GM23248 (cell line): ENCODE measurements at regions not wholly inside any gene's neighbourhood (a gene's known extent, or its start where the extent isn't known, plus 50 kb on each side); places are given as distances from the start of the nearest gene placed in this dataset.

ENCODE experiments used
- DNase-seq: peaks from one replicate; pipeline ENCODE4 v3.0.0-alpha.2; 2015
- H2AFZ ChIP-seq: fragments of 200-600 bp; sonication (generic); 2 replicates; pipeline ENCODE4 v1.6.1; 2016; ENCODE audit warnings: antibody characterized with exemption
- H3F3A ChIP-seq: fragments of 200-600 bp; sonication (generic); 2 replicates; pipeline ENCODE4 v1.6.1; 2016; ENCODE audit warnings: mild to moderate bottlenecking, antibody characterized with exemption, mixed run types; ENCODE audit not compliant: insufficient read depth
- H3K27ac ChIP-seq: fragments of 200-600 bp; sonication (generic); 2 replicates; pipeline ENCODE4 v1.5.1; 2016; ENCODE audit warnings: mild to moderate bottlenecking
- H3K27me3 ChIP-seq: fragments of 200-600 bp; sonication (generic); replicated peaks from 2 replicates; pipeline ENCODE4 v1.6.1; 2016; ENCODE audit warnings: mild to moderate bottlenecking; ENCODE audit not compliant: insufficient read depth
- H3K36me3 ChIP-seq: fragments of 200-600 bp; sonication (generic); 2 replicates; pipeline ENCODE4 v1.6.1; 2016; ENCODE audit warnings: low read depth, mild to moderate bottlenecking
- H3K4me1 ChIP-seq: fragments of 200-600 bp; sonication (generic); 2 replicates; pipeline ENCODE4 v1.6.1; 2016; ENCODE audit warnings: mild to moderate bottlenecking; ENCODE audit not compliant: insufficient read depth
- H3K4me2 ChIP-seq: fragments of 200-600 bp; sonication (generic); one replicate; pipeline ENCODE4 v1.6.1; 2016; ENCODE audit warnings: mild to moderate bottlenecking; ENCODE audit not compliant: unreplicated experiment
- H3K4me3 ChIP-seq: fragments of 200-600 bp; sonication (generic); 2 replicates; pipeline ENCODE4 v1.5.1; 2016; ENCODE audit warnings: mild to moderate bottlenecking
- H3K79me2 ChIP-seq: fragments of 200-600 bp; sonication (generic); 2 replicates; pipeline ENCODE4 v1.6.1; 2016; ENCODE audit warnings: mild to moderate bottlenecking; ENCODE audit not compliant: insufficient read depth
- H3K9ac ChIP-seq: fragments of 200-600 bp; sonication (generic); 2 replicates; pipeline ENCODE4 v1.6.1; 2016; ENCODE audit warnings: mild to moderate bottlenecking
- H3K9me2 ChIP-seq: fragments of 200-600 bp; sonication (generic); 2 replicates; pipeline ENCODE4 v1.6.1; 2016; ENCODE audit warnings: mixed run types, mild to moderate bottlenecking, moderate library complexity; ENCODE audit not compliant: insufficient read depth
- H3K9me3 ChIP-seq: fragments of 200-600 bp; sonication (generic); one replicate; pipeline ENCODE4 v1.6.1; 2017; ENCODE audit warnings: low read depth
- H4K20me1 ChIP-seq: fragments of 200-600 bp; sonication (generic); 2 replicates; pipeline ENCODE4 v1.6.0; 2016; ENCODE audit not compliant: insufficient read depth
- EZH2 ChIP-seq: fragments of 200-600 bp; sonication (generic); IDR thresholded peaks from 2 replicates; pipeline ENCODE4 v1.6.1; 2018; ENCODE audit warnings: antibody characterized with exemption, mild to moderate bottlenecking; ENCODE audit not compliant: insufficient read depth, poor library complexity, severe bottlenecking
- EZH2phosphoT487 ChIP-seq: fragments of 200-600 bp; sonication (generic); IDR thresholded peaks from 2 replicates; pipeline ENCODE4 v1.6.1; 2018; ENCODE audit warnings: antibody characterized with exemption, moderate library complexity, mild to moderate bottlenecking, low read depth; ENCODE audit not compliant: insufficient read depth
- WGBS, 2 experiments: methylation state at CpG; one replicate each; pipeline ENCODE4 v1.1.6; 2015 to 2017; ENCODE audit warnings: low lambda C conversion rate in 2 of 2, low coverage in 1 of 2; ENCODE audit errors: missing lambda C conversion rate in 2 of 2; 5-methylcytosine and 5-hydroxymethylcytosine counted together
- in situ Hi-C: fragments of 300-500 bp; cut with MboI; formaldehyde crosslinking; loops from 2 replicates; pipeline ENCODE4 v1.15.0; 2020

DNA sequence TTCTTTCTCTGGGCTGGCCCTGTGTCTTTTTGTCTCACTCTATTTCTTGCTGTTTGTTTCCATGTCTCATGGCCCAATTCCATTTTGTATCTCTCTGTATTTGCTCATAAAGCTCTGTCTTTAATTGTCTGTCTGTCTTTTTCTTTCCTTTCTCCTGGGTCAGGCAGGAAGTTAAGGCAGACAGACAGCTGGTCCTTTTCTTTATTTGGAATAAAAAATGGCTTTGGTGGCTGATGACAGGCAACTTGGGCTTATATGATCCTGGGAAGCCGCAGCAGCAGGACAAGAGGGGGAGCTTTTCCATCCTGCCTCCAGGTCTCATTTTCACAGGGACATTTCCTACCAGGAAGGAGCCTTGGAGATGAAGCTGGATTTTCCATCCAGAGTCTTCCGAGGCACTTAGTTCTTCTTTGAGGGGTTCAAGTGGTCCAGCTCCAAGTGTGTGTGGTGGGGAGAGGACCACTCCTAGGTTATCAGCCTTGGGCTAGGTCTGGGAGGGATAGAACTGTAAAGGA is 138.7 kb downstream of the TDRD15 start:
- Histone ChIP-seq H3K9me3 (no peaks in the 10 kb centered on the region), H3K4me3 (no peak overlapping the region), H3K27me3 (no peaks in the 10 kb centered on the region), H3K79me2 (no peaks in the 10 kb centered on the region), H3K9me2 (no peaks in the 10 kb centered on the region), H3K4me2 (no peak overlapping the region), H3K36me3 (no peaks in the 10 kb centered on the region), H3K9ac (no peak overlapping the region), H3F3A (no peaks in the 10 kb centered on the region), H2AFZ (no peak overlapping the region), H3K4me1 (no peaks in the 10 kb centered on the region), H4K20me1 (no peaks in the 10 kb centered on the region), H3K27ac (no peak overlapping the region)
- TF ChIP-seq EZH2, result no peak
- no peak for TF ChIP-seq EZH2phosphoT487
- WGBS, 2 experiments, result 18 to 47% methylated on average over 2 of the region's 2 CpGs
- in situ Hi-C loops, result no loop called here
- DNase-seq, result no peak

DNA sequence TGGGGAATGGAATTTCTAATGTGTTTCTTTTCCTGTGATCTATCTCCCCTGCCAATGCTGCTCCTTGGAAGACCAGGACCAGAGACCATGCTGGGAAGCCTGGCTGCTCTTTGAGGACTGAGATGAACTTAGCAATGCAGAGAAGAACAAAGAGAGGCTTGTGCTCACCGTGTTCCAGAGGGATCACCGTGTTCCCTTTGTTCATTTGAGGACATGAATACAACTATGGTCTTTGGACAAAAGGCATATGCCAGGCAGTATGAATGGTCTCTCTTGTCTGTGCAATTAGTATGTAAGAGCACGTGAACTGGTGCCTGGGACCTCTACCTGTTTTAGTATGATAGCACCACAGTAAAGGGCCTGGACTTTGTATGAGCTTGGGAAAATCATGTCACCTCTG is 139.9 kb downstream of the TDRD15 start:
- Histone ChIP-seq H3K27ac (no peak overlapping the region), H3F3A (no peaks in the 10 kb centered on the region), H4K20me1 (no peaks in the 10 kb centered on the region), H3K27me3 (no peaks in the 10 kb centered on the region), H3K79me2 (no peaks in the 10 kb centered on the region), H3K36me3 (no peaks in the 10 kb centered on the region), H3K9me2 (no peaks in the 10 kb centered on the region), H2AFZ (no peak overlapping the region), H3K9me3 (no peaks in the 10 kb centered on the region), H3K4me3 (no peak overlapping the region), H3K4me2 (no peak overlapping the region), H3K4me1 (no peaks in the 10 kb centered on the region), H3K9ac (no peak overlapping the region)
- no peak for TF ChIP-seq EZH2phosphoT487
- no peak for TF ChIP-seq EZH2
- in situ Hi-C loops, result no loop called here
- 3 to 7% methylated on average over 3 of the region's 3 CpGs for WGBS, 2 experiments
- no peak for DNase-seq

DNA sequence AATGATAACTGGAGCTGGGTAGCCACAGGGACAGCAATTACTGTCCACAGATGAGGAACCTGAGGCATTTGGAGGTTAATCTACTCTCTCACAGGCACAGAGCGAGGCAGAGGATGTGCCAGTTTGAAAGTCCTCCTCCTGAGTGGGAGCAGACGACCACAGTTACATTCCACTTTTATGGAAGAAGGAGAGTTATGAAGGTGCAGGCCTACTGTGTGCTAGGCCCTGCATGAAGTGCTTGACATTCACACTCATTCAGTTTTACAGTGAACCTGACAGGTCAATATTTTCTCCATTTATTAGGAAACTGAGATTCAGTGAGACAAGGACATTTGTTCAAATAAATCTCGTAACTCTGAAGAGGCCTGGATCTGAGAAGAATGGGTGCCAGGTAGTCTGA is 142.0 kb downstream of the TDRD15 start:
- H3K27me3 ChIP-seq, result no peaks in the 10 kb centered on the region
- no peaks in the 10 kb centered on the region for H3K9me3 ChIP-seq
- in situ Hi-C loops, result no loop called here
- no peaks in the 10 kb centered on the region for H3K79me2 ChIP-seq
- H3K4me3 ChIP-seq, result no peak overlapping the region
- no peaks in the 10 kb centered on the region for H3K36me3 ChIP-seq
- H3F3A ChIP-seq, result no peaks in the 10 kb centered on the region
- H2AFZ ChIP-seq, result no peak overlapping the region
- no peaks in the 10 kb centered on the region for H4K20me1 ChIP-seq
- no peak for DNase-seq
- no peak overlapping the region for H3K4me2 ChIP-seq
- no peak overlapping the region for H3K9ac ChIP-seq
- no peaks in the 10 kb centered on the region for H3K4me1 ChIP-seq
- TF ChIP-seq EZH2phosphoT487 (no peak), EZH2 (no peak)
- no peak overlapping the region for H3K27ac ChIP-seq
- 13 to 15% methylated on average over 3 of the region's 3 CpGs for WGBS, 2 experiments
- H3K9me2 ChIP-seq, result no peaks in the 10 kb centered on the region

DNA sequence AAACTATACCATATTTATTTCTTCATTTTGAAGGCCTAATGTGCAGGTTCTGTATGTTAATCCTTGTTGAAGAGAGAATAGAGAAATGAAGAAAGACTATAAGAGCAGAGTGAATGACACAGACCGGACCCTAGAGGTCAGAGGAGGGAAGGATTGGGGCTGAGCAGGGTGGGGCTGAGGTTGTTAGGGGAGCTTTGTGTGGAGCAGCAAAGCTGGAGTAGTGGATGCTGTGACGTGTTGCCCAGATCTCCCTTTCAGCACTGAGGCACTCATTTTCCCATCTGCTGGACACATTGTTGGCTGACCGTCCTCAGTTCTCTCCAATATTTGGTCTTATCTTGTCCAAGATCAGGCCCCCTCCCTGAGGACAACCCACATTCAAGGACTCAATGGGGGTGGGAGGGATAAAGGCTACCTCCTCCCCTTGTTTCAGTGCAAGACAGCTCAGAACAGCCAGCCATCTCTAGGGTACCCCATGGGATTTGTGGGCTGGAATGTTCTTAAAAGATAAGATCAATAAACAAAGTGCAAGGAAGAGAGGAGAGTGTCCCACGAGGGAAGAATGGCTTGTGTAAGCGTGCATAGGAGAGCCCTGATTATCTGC is 143.6 kb downstream of the TDRD15 start:
- Histone ChIP-seq H3K9me2 (no peaks in the 10 kb centered on the region), H3K27ac (no peak overlapping the region), H3K9ac (no peak overlapping the region), H3F3A (no peaks in the 10 kb centered on the region), H3K79me2 (no peaks in the 10 kb centered on the region), H4K20me1 (no peaks in the 10 kb centered on the region), H3K4me2 (no peak overlapping the region), H2AFZ (no peak overlapping the region), H3K4me3 (no peak overlapping the region), H3K4me1 (no peaks in the 10 kb centered on the region), H3K27me3 (no peaks in the 10 kb centered on the region), H3K9me3 (no peaks in the 10 kb centered on the region), H3K36me3 (no peaks in the 10 kb centered on the region)
- DNase-seq, result no peak
- WGBS, 2 experiments, result 19 to 24% methylated on average over 5 of the region's 5 CpGs
- in situ Hi-C loops, result no loop called here
- TF ChIP-seq EZH2phosphoT487, result no peak
- TF ChIP-seq EZH2, result no peak
